AG04449 (cell line): ENCODE measurements at regions not wholly inside any gene's neighbourhood (a gene's known extent, or its start where the extent isn't known, plus 50 kb on each side); places are given as distances from the start of the nearest gene placed in this dataset.

Experiments
- CTCF ChIA-PET: fragments of 350-600 bp; formaldehyde crosslinking; extraction: SDS; loops from one replicate; lab custom pipeline; 2021; ENCODE audit warnings: antibody characterized with exemption; lab: Yijun Ruan, JAX
- POLR2A ChIA-PET: fragments of 400-600, 350-600 bp; formaldehyde crosslinking; extraction: SDS; loops from one replicate; lab custom pipeline; 2020; ENCODE audit warnings: antibody characterized with exemption, inconsistent platforms; lab: Yijun Ruan, JAX
- DNase-seq: peaks from one replicate; pipeline ENCODE4 v3.0.0-alpha.2; 2010; ENCODE audit warnings: low read depth, low spot score
- H3K4me3 ChIP-seq: 2 replicates; pipeline ENCODE4 v1.5.1; 2011; ENCODE audit warnings: low read depth, mild to moderate bottlenecking, control low read depth, low read length
- CTCF ChIP-seq: IDR thresholded peaks from one replicate; pipeline ENCODE4 v1.5.1; 2011; ENCODE audit warnings: mild to moderate bottlenecking, moderate library complexity, low read length, control low read depth, inconsistent platforms; ENCODE audit not compliant: insufficient read depth; ENCODE audit errors: missing control alignments

- CTCF ChIA-PET = no interaction called here
Observed at GRCh38 chr13:48885027-48885395, 90.7 kb upstream of the FNDC3A start.

GRCh38 chr13:48888613-48889012 lies 87.1 kb upstream of the FNDC3A start:
- ChIA-PET CTCF (no interaction called here), POLR2A (no interaction called here)
- H3K4me3 ChIP-seq = no peak overlapping the region
- TF ChIP-seq CTCF = no peak
- no peak for DNase-seq

More at GRCh38 chr13:48885027-48885395, 90.7 kb upstream of the FNDC3A start:
- POLR2A ChIA-PET = no interaction called here
- TF ChIP-seq CTCF = no peak
- no peak for DNase-seq
- H3K4me3 ChIP-seq = no peak overlapping the region

GRCh38 chr13:48890391-48890790 lies 85.3 kb upstream of the FNDC3A start:
- ChIA-PET CTCF (no interaction called here), POLR2A (no interaction called here)
- DNase-seq = no peak
- TF ChIP-seq CTCF = no peak
- H3K4me3 ChIP-seq = no peak overlapping the region

GRCh38 chr13:48891586-48891985 lies 84.1 kb upstream of the FNDC3A start:
- DNase-seq = no peak
- TF ChIP-seq CTCF = no peak
- CTCF ChIA-PET = no interaction called here
- POLR2A ChIA-PET = no interaction called here
- H3K4me3 ChIP-seq = no peak overlapping the region

- CTCF ChIA-PET = no interaction called here
- DNase-seq = peak; percentile 53
- no peak for TF ChIP-seq CTCF
- POLR2A ChIA-PET = no interaction called here
- no peak overlapping the region for H3K4me3 ChIP-seq
Observed at GRCh38 chr13:48892053-48892687, 83.5 kb upstream of the FNDC3A start.

GRCh38 chr13:48892688-48893075 lies 83.0 kb upstream of the FNDC3A start:
- CTCF ChIA-PET = no interaction called here
- TF ChIP-seq CTCF = no peak
- DNase-seq = no peak
- H3K4me3 ChIP-seq = no peak overlapping the region
- POLR2A ChIA-PET = no interaction called here
